Subcutaneous abdominal adipose tissue (tissue), 5 donors: ENCODE measurements at regions not wholly inside any gene's neighbourhood (a gene's known extent, or its start where the extent isn't known, plus 50 kb on each side); places are given as distances from the start of the nearest gene placed in this dataset.

Experiments
- H3K27ac ChIP-seq: one replicate; pipeline ENCODE4 v1.7.0; 2013; ENCODE audit warnings: low read depth, mild to moderate bottlenecking, inconsistent platforms, low read length, moderate library complexity
- H3K27me3 ChIP-seq, 5 donors: one replicate each; pipeline ENCODE4 v1.7.0; 2013; ENCODE audit warnings: low read length in 5 of 5, inconsistent platforms in 1 of 5; ENCODE audit not compliant: control insufficient read depth in 5 of 5, insufficient read depth in 4 of 5
- H3K36me3 ChIP-seq, 5 donors: one replicate each; pipeline ENCODE4 v1.7.0; 2013; ENCODE audit warnings: low read length in 5 of 5; ENCODE audit not compliant: control insufficient read depth in 5 of 5, insufficient read depth in 5 of 5
- H3K4me1 ChIP-seq, 5 donors: one replicate each; pipeline ENCODE4 v1.7.0; 2013; ENCODE audit warnings: low read length in 5 of 5, mild to moderate bottlenecking in 3 of 5, moderate library complexity in 1 of 5; ENCODE audit not compliant: control insufficient read depth in 5 of 5, insufficient read depth in 5 of 5
- H3K4me3 ChIP-seq, 5 donors: one replicate each; pipeline ENCODE4 v1.7.0; 2013; ENCODE audit warnings: low read length in 5 of 5, low read depth in 1 of 5
- H3K9ac ChIP-seq, 5 donors: one replicate each; pipeline ENCODE4 v1.7.0; 2013; ENCODE audit warnings: low read length in 5 of 5, mild to moderate bottlenecking in 4 of 5, moderate library complexity in 3 of 5
- H3K9me3 ChIP-seq, 5 donors: one replicate each; pipeline ENCODE4 v1.7.0; 2013; ENCODE audit warnings: low read length in 5 of 5; ENCODE audit not compliant: control insufficient read depth in 5 of 5
- donor health status: healthy.
- donor health status: healthy.
- donor health status: healthy.
- donor health status: healthy.
- donor health status: healthy.

- Histone ChIP-seq H3K36me3 (no peaks in the 10 kb centered on the region), H3K4me3 (no peak overlapping the region), H3K9me3 (no peaks in the 10 kb centered on the region), H3K27ac (peak overlapping the region; percentile 13), H3K9ac (no peak overlapping the region), H3K27me3 (no peaks in the 10 kb centered on the region), H3K4me1 (peaks cover 0 to 43% (median 27%) of the 10 kb centered on the region in 5 donors)
Measured at GRCh38 chr7:15837306-15837950, 150.9 kb upstream of the MEOX2 start.

- no peaks in the 10 kb centered on the region for H3K36me3 ChIP-seq
- no peak overlapping the region for H3K9ac ChIP-seq
- no peak overlapping the region for H3K4me3 ChIP-seq
- H3K9me3 ChIP-seq: no peaks in the 10 kb centered on the region
- peaks cover 0 to 43% (median 28%) of the 10 kb centered on the region in 5 donors for H3K4me1 ChIP-seq
- peak overlapping the region; percentile 38 for H3K27ac ChIP-seq
- H3K27me3 ChIP-seq: no peaks in the 10 kb centered on the region
Measured at GRCh38 chr7:15836651-15837050, 150.2 kb upstream of the MEOX2 start.

- Histone ChIP-seq H3K27ac (no peak overlapping the region), H3K9ac (no peak overlapping the region)
Measured at GRCh38 chr7:15836041-15836440, 149.6 kb upstream of the MEOX2 start.

GRCh38 chr7:15834446-15834845, 148.0 kb upstream of the MEOX2 start:
- no peak overlapping the region for H3K27ac ChIP-seq
- no peaks in the 10 kb centered on the region for H3K27me3 ChIP-seq
- no peak overlapping the region for H3K9ac ChIP-seq
- H3K4me1 ChIP-seq: peaks cover 4 to 42% (median 27%) of the 10 kb centered on the region in 5 donors
- H3K36me3 ChIP-seq: no peaks in the 10 kb centered on the region
- H3K4me3 ChIP-seq: no peak overlapping the region
- no peaks in the 10 kb centered on the region for H3K9me3 ChIP-seq

More at GRCh38 chr7:15836041-15836440, 149.6 kb upstream of the MEOX2 start:
- Histone ChIP-seq H3K9me3 (no peaks in the 10 kb centered on the region), H3K36me3 (no peaks in the 10 kb centered on the region), H3K27me3 (no peaks in the 10 kb centered on the region), H3K4me3 (no peak overlapping the region), H3K4me1 (peaks cover 0 to 43% (median 28%) of the 10 kb centered on the region in 5 donors)

- H3K9me3 ChIP-seq: no peaks in the 10 kb centered on the region
- no peaks in the 10 kb centered on the region for H3K36me3 ChIP-seq
- H3K4me3 ChIP-seq: no peak overlapping the region
- no peaks in the 10 kb centered on the region for H3K27me3 ChIP-seq
- H3K9ac ChIP-seq: no peak overlapping the region
- peak overlapping the region; percentile 48 for H3K27ac ChIP-seq
- H3K4me1 ChIP-seq: peaks cover 4 to 37% (median 19%) of the 10 kb centered on the region in 5 donors
Measured at GRCh38 chr7:15832996-15833395, 146.5 kb upstream of the MEOX2 start.

GRCh38 chr7:15831606-15832005, 145.1 kb upstream of the MEOX2 start:
- peaks cover 4 to 27% (median 14%) of the 10 kb centered on the region in 5 donors for H3K4me1 ChIP-seq
- H3K27me3 ChIP-seq: no peaks in the 10 kb centered on the region
- H3K4me3 ChIP-seq: no peak overlapping the region
- no peak overlapping the region for H3K27ac ChIP-seq
- no peak overlapping the region for H3K9ac ChIP-seq
- H3K36me3 ChIP-seq: no peaks in the 10 kb centered on the region
- H3K9me3 ChIP-seq: no peaks in the 10 kb centered on the region

GRCh38 chr7:15829691-15830090, 143.2 kb upstream of the MEOX2 start:
- Histone ChIP-seq H3K4me3 (no peak overlapping the region), H3K27ac (peak overlapping the region; percentile 27), H3K9me3 (no peaks in the 10 kb centered on the region), H3K4me1 (peaks cover 4 to 27% (median 14%) of the 10 kb centered on the region in 5 donors), H3K36me3 (no peaks in the 10 kb centered on the region), H3K27me3 (no peaks in the 10 kb centered on the region), H3K9ac (no peak overlapping the region)

- Histone ChIP-seq H3K36me3 (no peaks in the 10 kb centered on the region), H3K4me1 (peaks cover 4 to 27% (median 14%) of the 10 kb centered on the region in 5 donors), H3K9ac (no peak overlapping the region), H3K27ac (no peak overlapping the region), H3K9me3 (no peaks in the 10 kb centered on the region), H3K27me3 (no peaks in the 10 kb centered on the region), H3K4me3 (no peak overlapping the region)
Measured at GRCh38 chr7:15828881-15829280, 142.4 kb upstream of the MEOX2 start.

GRCh38 chr7:15821484-15822427, 135.3 kb upstream of the MEOX2 start:
- no peaks in the 10 kb centered on the region for H3K27me3 ChIP-seq
- H3K4me1 ChIP-seq: peaks cover 0 to 5% (median 4%) of the 10 kb centered on the region in 5 donors
- H3K9me3 ChIP-seq: no peaks in the 10 kb centered on the region
- no peak overlapping the region for H3K9ac ChIP-seq
- H3K4me3 ChIP-seq: no peak overlapping the region
- H3K27ac ChIP-seq: no peak overlapping the region
- H3K36me3 ChIP-seq: no peaks in the 10 kb centered on the region

GRCh38 chr7:15820319-15820718, 133.8 kb upstream of the MEOX2 start:
- Histone ChIP-seq H3K9ac (no peak overlapping the region), H3K4me3 (no peak overlapping the region), H3K27ac (no peak overlapping the region), H3K36me3 (no peaks in the 10 kb centered on the region), H3K9me3 (no peaks in the 10 kb centered on the region), H3K27me3 (no peaks in the 10 kb centered on the region), H3K4me1 (peaks cover 0 to 5% (median 4%) of the 10 kb centered on the region in 5 donors)
